ENCODE measurements at regions not wholly inside any gene's neighbourhood (a gene's known extent, or its start where the extent isn't known, plus 50 kb on each side); places are given as distances from the start of the nearest gene placed in this dataset.
"Not testable (repeated sequence)": the region's sequence is repeated elsewhere in the genome, so short reads cannot be mapped to it uniquely, and the experiment has no call there.

GRCh38 chr15:39251413-39252133 is 329.3 kb upstream of the THBS1 start:
- ATAC-seq (ENCODE audit: low FRiP score) (no peak), DNase-seq (ENCODE audit: low spot score) (no peak)
- no peak for TF ChIP-seq CTCF (IDR thresholded peaks at IDR 0.05)

GRCh38 chr15:39252134-39252470 is 328.8 kb upstream of the THBS1 start:
- no peak for TF ChIP-seq CTCF (IDR thresholded peaks at IDR 0.05)
- no peak for DNase-seq (ENCODE audit: low spot score)
- ATAC-seq (ENCODE audit: low FRiP score) = no peak

GRCh38 chr15:39253552-39253951 is 327.3 kb upstream of the THBS1 start:
- DNase-seq (ENCODE audit: low spot score) = no peak
- ATAC-seq (ENCODE audit: low FRiP score) = no peak
- no peak for TF ChIP-seq CTCF (IDR thresholded peaks at IDR 0.05)

GRCh38 chr15:39254181-39254580 is 326.7 kb upstream of the THBS1 start:
- ATAC-seq (ENCODE audit: low FRiP score) = no peak

GRCh38 chr15:39255760-39256159 is 325.1 kb upstream of the THBS1 start:
- TF ChIP-seq CTCF (IDR thresholded peaks at IDR 0.05) = no peak
- DNase-seq (ENCODE audit: low spot score) (no peak), ATAC-seq (ENCODE audit: low FRiP score) (no peak)

More at GRCh38 chr15:39254181-39254580, 326.7 kb upstream of the THBS1 start:
- no peak for TF ChIP-seq CTCF (IDR thresholded peaks at IDR 0.05)
- no peak for DNase-seq (ENCODE audit: low spot score)

- no peak for TF ChIP-seq CTCF (IDR thresholded peaks at IDR 0.05)
- ATAC-seq (ENCODE audit: low FRiP score) (no peak), DNase-seq (ENCODE audit: low spot score) (no peak)
Measured at GRCh38 chr15:39260391-39260790, 320.5 kb upstream of the THBS1 start.

GRCh38 chr15:39260791-39261190 is 320.1 kb upstream of the THBS1 start:
- no peak for ATAC-seq (ENCODE audit: low FRiP score)
- TF ChIP-seq CTCF (IDR thresholded peaks at IDR 0.05) = no peak
- DNase-seq (ENCODE audit: low spot score) = no peak

- not testable (repeated sequence) for DNase-seq (ENCODE audit: low spot score); ATAC-seq (ENCODE audit: low FRiP score)
Measured at GRCh38 chr15:39261397-39262183, 319.3 kb upstream of the THBS1 start.

GRCh38 chr15:39262995-39263772 is 317.7 kb upstream of the THBS1 start:
- not testable (repeated sequence) for ATAC-seq (ENCODE audit: low FRiP score); DNase-seq (ENCODE audit: low spot score)
